OCI-LY3 (cell line): ENCODE measurements at regions not wholly inside any gene's neighbourhood (a gene's known extent, or its start where the extent isn't known, plus 50 kb on each side); places are given as distances from the start of the nearest gene placed in this dataset.

Experiments used
- EZH2phosphoT487 ChIP-seq: fragments of 200-600 bp; shearing (Covaris generic); IDR thresholded peaks from 2 replicates; pipeline ENCODE4 v1.6.1; 2018; ENCODE audit warnings: antibody characterized with exemption, mixed run types, low read depth
- TF ChIP-seq, protein P1 (sequence below): fragments of 200-600, 300-600 bp; sonication (generic); IDR thresholded peaks from 2 replicates; pipeline ENCODE4 v1.5.1; 2014; ENCODE audit warnings: antibody characterized with exemption, low read length, low read depth

DNA sequence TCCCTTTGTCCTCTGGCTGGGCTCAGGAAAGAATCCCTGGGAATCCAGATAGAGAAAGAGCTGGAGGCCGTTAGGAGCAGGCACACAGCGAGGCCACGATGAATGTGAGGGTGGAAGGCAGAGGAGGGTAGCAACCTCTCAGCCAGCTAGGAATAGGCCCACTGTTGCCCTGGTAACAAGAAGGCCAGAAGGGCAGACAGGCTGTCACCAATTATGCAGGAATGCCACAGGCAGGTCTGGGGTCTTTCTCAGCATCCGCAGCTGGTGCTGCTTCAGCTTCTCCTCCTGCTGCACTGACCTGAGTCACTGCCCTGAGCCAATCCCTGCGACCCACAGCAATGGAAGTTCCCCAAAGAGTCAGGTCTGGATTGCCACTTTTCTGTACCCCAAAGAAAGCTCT lies 62.8 kb upstream of the C3orf80 start:
- TF ChIP-seq, protein P1, sequence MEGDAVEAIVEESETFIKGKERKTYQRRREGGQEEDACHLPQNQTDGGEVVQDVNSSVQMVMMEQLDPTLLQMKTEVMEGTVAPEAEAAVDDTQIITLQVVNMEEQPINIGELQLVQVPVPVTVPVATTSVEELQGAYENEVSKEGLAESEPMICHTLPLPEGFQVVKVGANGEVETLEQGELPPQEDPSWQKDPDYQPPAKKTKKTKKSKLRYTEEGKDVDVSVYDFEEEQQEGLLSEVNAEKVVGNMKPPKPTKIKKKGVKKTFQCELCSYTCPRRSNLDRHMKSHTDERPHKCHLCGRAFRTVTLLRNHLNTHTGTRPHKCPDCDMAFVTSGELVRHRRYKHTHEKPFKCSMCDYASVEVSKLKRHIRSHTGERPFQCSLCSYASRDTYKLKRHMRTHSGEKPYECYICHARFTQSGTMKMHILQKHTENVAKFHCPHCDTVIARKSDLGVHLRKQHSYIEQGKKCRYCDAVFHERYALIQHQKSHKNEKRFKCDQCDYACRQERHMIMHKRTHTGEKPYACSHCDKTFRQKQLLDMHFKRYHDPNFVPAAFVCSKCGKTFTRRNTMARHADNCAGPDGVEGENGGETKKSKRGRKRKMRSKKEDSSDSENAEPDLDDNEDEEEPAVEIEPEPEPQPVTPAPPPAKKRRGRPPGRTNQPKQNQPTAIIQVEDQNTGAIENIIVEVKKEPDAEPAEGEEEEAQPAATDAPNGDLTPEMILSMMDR = no peak
- no peak for TF ChIP-seq EZH2phosphoT487
